ENCODE measurements at regions not wholly inside any gene's neighbourhood (a gene's known extent, or its start where the extent isn't known, plus 50 kb on each side); places are given as distances from the start of the nearest gene placed in this dataset.

DNA sequence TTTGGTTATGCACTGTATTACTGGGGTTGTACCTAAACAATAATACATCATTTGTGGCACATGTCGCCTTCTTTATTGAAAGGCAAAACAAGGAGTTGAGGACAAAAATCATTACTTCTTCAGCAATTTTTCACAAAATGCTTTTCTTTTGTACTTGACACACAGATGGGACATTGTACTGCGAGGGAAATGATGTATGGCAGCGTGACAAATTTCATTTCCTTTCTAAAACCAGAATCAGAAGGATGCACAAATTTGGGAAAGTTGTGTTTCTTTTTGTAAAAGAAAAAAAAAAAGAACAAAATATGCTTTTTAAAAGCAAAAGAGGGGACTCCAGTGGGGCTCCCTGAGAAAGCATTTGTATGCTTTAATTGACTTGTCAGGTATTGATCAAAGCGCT is 394.0 kb upstream of the SLC35B3 start:
- TF ChIP-seq EZH2phosphoT487 (IDR thresholded peaks at IDR 0.05; ENCODE audit: borderline replicate concordance, low read length): no peak
- TF ChIP-seq, protein P1, sequence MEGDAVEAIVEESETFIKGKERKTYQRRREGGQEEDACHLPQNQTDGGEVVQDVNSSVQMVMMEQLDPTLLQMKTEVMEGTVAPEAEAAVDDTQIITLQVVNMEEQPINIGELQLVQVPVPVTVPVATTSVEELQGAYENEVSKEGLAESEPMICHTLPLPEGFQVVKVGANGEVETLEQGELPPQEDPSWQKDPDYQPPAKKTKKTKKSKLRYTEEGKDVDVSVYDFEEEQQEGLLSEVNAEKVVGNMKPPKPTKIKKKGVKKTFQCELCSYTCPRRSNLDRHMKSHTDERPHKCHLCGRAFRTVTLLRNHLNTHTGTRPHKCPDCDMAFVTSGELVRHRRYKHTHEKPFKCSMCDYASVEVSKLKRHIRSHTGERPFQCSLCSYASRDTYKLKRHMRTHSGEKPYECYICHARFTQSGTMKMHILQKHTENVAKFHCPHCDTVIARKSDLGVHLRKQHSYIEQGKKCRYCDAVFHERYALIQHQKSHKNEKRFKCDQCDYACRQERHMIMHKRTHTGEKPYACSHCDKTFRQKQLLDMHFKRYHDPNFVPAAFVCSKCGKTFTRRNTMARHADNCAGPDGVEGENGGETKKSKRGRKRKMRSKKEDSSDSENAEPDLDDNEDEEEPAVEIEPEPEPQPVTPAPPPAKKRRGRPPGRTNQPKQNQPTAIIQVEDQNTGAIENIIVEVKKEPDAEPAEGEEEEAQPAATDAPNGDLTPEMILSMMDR (conservative IDR thresholded peaks at IDR 0.05; ENCODE audit: low read depth, low read length): no peak
- TF ChIP-seq EZH2 (IDR thresholded peaks at IDR 0.05; ENCODE audit: low read length, unreplicated experiment): no peak

Data from PC-3 (cell line).